ENCODE measurements at regions not wholly inside any gene's neighbourhood (a gene's known extent, or its start where the extent isn't known, plus 50 kb on each side); places are given as distances from the start of the nearest gene placed in this dataset.

DNA sequence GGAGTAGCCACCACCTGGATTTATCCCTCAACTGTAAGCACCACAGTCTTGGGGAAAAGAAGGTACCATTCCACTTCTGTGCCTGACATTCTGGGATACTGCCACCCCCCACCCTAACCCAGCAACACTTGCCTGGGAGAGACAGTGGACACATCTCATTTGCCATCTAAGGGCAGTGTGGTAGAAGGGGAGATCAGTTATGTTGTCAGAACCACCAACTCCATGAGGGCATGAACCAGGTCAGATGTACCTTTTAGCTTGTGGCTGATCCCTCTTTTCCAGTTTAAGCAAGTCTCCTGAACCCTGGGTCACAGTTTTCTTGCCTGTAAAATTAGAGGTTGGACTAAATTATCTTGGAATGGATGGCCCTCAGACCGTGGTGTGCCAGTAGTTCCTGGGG is 165.5 kb downstream of the SCP2D1 start:
- Histone ChIP-seq H3K9me1 (ENCODE audit: control insufficient read depth, extremely low read depth, insufficient read depth, low read length) (no peaks in the 10 kb centered on the region), H3K27me3 (ENCODE audit: control insufficient read depth, extremely low read depth, insufficient read depth, low read length) (no peaks in the 10 kb centered on the region), H3K27ac (ENCODE audit: control insufficient read depth, insufficient read depth, low read length) (no peak overlapping the region), H3K36me3 (ENCODE audit: control insufficient read depth in 2 of 2, extremely low read depth in 1 of 2, insufficient read depth in 2 of 2, low read length in 2 of 2) (no peaks in the 10 kb centered on the region), H3K4me3 (ENCODE audit: control insufficient read depth in 2 of 3, extremely low read depth in 1 of 3, insufficient read depth in 2 of 3, low read depth in 1 of 3, low read length in 3 of 3) (no peak overlapping the region), H3K4me2 (ENCODE audit: control insufficient read depth, extremely low read depth, insufficient read depth, low read depth, low read length) (no peak overlapping the region), H3K4me1 (ENCODE audit: control insufficient read depth, extremely low read depth, insufficient read depth, low read length) (no peaks in the 10 kb centered on the region), H2AFZ (ENCODE audit: control insufficient read depth, low read length) (no peak overlapping the region), H4K20me1 (ENCODE audit: control insufficient read depth, extremely low read depth, insufficient read depth, low read length) (no peaks in the 10 kb centered on the region), H3K9me3 (ENCODE audit: control insufficient read depth, low read depth, low read length) (no peaks in the 10 kb centered on the region), H3K9ac (ENCODE audit: control insufficient read depth, extremely low read depth, insufficient read depth, low read length) (no peak overlapping the region), H3K79me2 (ENCODE audit: control insufficient read depth, insufficient read depth, low read length) (no peaks in the 10 kb centered on the region)
- DNase-seq (ENCODE audit: low read depth, low spot score) (no peak), FAIRE-seq (no peak)
- TF ChIP-seq EZH2 (IDR thresholded peaks at IDR 0.05; ENCODE audit: low read length), result no peak
- TF ChIP-seq, protein P1, sequence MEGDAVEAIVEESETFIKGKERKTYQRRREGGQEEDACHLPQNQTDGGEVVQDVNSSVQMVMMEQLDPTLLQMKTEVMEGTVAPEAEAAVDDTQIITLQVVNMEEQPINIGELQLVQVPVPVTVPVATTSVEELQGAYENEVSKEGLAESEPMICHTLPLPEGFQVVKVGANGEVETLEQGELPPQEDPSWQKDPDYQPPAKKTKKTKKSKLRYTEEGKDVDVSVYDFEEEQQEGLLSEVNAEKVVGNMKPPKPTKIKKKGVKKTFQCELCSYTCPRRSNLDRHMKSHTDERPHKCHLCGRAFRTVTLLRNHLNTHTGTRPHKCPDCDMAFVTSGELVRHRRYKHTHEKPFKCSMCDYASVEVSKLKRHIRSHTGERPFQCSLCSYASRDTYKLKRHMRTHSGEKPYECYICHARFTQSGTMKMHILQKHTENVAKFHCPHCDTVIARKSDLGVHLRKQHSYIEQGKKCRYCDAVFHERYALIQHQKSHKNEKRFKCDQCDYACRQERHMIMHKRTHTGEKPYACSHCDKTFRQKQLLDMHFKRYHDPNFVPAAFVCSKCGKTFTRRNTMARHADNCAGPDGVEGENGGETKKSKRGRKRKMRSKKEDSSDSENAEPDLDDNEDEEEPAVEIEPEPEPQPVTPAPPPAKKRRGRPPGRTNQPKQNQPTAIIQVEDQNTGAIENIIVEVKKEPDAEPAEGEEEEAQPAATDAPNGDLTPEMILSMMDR (optimal IDR thresholded peaks at IDR 0.05 in 1 of 3, IDR thresholded peaks at IDR 0.05 in 1 of 3, conservative IDR thresholded peaks at IDR 0.05 in 1 of 3; ENCODE audit: extremely low read depth in 1 of 3, insufficient read depth in 2 of 3, low read length in 3 of 3), result no peak
- dilution Hi-C loops (cut with MboI; ENCODE audit: extremely low pct_ligation_motif_present, low sequenced_read_pairs), result no loop called here

DNA sequence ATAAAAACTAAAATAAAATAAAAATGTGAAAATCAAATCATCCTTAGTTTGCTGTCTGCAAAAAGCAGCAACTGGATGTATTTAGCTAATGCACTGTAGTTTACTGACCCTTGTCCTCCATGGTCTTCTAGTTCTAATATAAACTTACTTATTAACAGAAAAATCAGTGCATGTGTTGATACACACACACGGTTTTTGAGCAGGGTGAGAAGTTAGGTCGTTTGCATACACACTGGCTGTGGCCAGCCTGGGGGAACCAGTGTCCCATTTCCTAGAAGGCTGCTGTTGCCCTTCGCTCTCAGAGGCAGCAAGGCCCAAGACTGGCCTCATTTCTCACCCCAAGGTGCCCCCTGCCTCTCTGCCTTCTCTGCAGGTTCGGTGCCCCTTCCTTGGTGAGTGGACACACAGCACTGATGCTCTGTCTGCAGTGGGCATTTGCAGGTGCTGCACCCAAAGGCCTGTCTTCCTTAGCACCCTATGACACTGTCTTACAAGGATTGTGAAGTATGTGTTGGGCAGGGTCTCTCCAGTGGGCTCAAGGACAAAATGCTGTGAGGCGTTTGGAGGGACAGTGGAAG is 168.5 kb downstream of the SCP2D1 start:
- FAIRE-seq, result no peak
- Histone ChIP-seq H3K27me3 (ENCODE audit: control insufficient read depth, extremely low read depth, insufficient read depth, low read length) (no peaks in the 10 kb centered on the region), H3K79me2 (ENCODE audit: control insufficient read depth, insufficient read depth, low read length) (no peaks in the 10 kb centered on the region), H3K9me3 (ENCODE audit: control insufficient read depth, low read depth, low read length) (no peaks in the 10 kb centered on the region), H2AFZ (ENCODE audit: control insufficient read depth, low read length) (no peak overlapping the region), H3K4me3 (ENCODE audit: control insufficient read depth in 2 of 3, extremely low read depth in 1 of 3, insufficient read depth in 2 of 3, low read depth in 1 of 3, low read length in 3 of 3) (no peak overlapping the region), H3K4me2 (ENCODE audit: control insufficient read depth, extremely low read depth, insufficient read depth, low read depth, low read length) (no peak overlapping the region), H3K27ac (ENCODE audit: control insufficient read depth, insufficient read depth, low read length) (no peak overlapping the region), H3K9me1 (ENCODE audit: control insufficient read depth, extremely low read depth, insufficient read depth, low read length) (no peaks in the 10 kb centered on the region), H3K4me1 (ENCODE audit: control insufficient read depth, extremely low read depth, insufficient read depth, low read length) (peaks cover 7% of the 10 kb centered on the region), H3K36me3 (ENCODE audit: control insufficient read depth in 2 of 2, extremely low read depth in 1 of 2, insufficient read depth in 2 of 2, low read length in 2 of 2) (no peaks in the 10 kb centered on the region), H4K20me1 (ENCODE audit: control insufficient read depth, extremely low read depth, insufficient read depth, low read length) (no peaks in the 10 kb centered on the region), H3K9ac (ENCODE audit: control insufficient read depth, extremely low read depth, insufficient read depth, low read length) (no peak overlapping the region)
- DNase-seq (ENCODE audit: low read depth, low spot score), result no peak
- dilution Hi-C loops (cut with MboI; ENCODE audit: extremely low pct_ligation_motif_present, low sequenced_read_pairs), result no loop called here
- TF ChIP-seq, protein P1 (optimal IDR thresholded peaks at IDR 0.05 in 1 of 3, IDR thresholded peaks at IDR 0.05 in 1 of 3, conservative IDR thresholded peaks at IDR 0.05 in 1 of 3; ENCODE audit: extremely low read depth in 1 of 3, insufficient read depth in 2 of 3, low read length in 3 of 3), result no peak
- TF ChIP-seq EZH2 (IDR thresholded peaks at IDR 0.05; ENCODE audit: low read length), result no peak
